ENCODE measurements at regions not wholly inside any gene's neighbourhood (a gene's known extent, or its start where the extent isn't known, plus 50 kb on each side); places are given as distances from the start of the nearest gene placed in this dataset.

- no peak for TF ChIP-seq CTCF (IDR thresholded peaks at IDR 0.05; ENCODE audit: unreplicated experiment)
- no peaks in the 10 kb centered on the region for H3K27me3 Mint-ChIP-seq (ENCODE audit: insufficient read depth, unreplicated experiment)
- H3K36me3 Mint-ChIP-seq (ENCODE audit: insufficient read depth, unreplicated experiment), result no peaks in the 10 kb centered on the region
- no peak overlapping the region for H3K27ac Mint-ChIP-seq (ENCODE audit: low read depth, unreplicated experiment)
- BruUV-seq (replicated peaks), result no TSS peak
- ChIA-PET CTCF (interaction anchor here (0.7 kb wide), 1 partner anchor 677 kb away, joined by 5 read pairs; no protein-coding TSS in a partner anchor), POLR2A (interaction anchor here (2.2 kb wide), 1 partner anchor 9 kb away, joined by 12 read pairs; no protein-coding TSS in a partner anchor)
- DNase-seq (ENCODE audit: unreplicated experiment), result no peak
- no peaks in the 10 kb centered on the region for H3K9me3 Mint-ChIP-seq (ENCODE audit: unreplicated experiment)
- peaks cover 9% of the 10 kb centered on the region for H3K4me1 Mint-ChIP-seq (ENCODE audit: insufficient read depth, unreplicated experiment)
- H3K4me3 Mint-ChIP-seq (ENCODE audit: unreplicated experiment), result no peak overlapping the region
- intact Hi-C loops (cut with micrococcal nuclease), result no loop called here
These were observed 275.8 kb upstream of the SULF2 start for GRCh38 chr20:48060841-48061720.

GRCh38 chr20:48058611-48059559 lies 273.6 kb upstream of the SULF2 start:
- no peak for DNase-seq (ENCODE audit: unreplicated experiment)
- intact Hi-C loops (cut with micrococcal nuclease), result no loop called here
- CTCF ChIA-PET, result interaction anchor here (0.6 kb wide), 2 partner anchors 973 to 1466 kb away, joined by 3 to 4 read pairs; no protein-coding TSS in a partner anchor
- no TSS peak for BruUV-seq (replicated peaks)
- Mint-ChIP-seq H3K27me3 (ENCODE audit: insufficient read depth, unreplicated experiment) (no peaks in the 10 kb centered on the region), H3K27ac (ENCODE audit: low read depth, unreplicated experiment) (no peak overlapping the region), H3K36me3 (ENCODE audit: insufficient read depth, unreplicated experiment) (no peaks in the 10 kb centered on the region), H3K9me3 (ENCODE audit: unreplicated experiment) (no peaks in the 10 kb centered on the region), H3K4me3 (ENCODE audit: unreplicated experiment) (no peak overlapping the region), H3K4me1 (ENCODE audit: insufficient read depth, unreplicated experiment) (no peaks in the 10 kb centered on the region)
- POLR2A ChIA-PET, result interaction anchor here (1.7 kb wide), 1 partner anchor 14 kb away, joined by 6 read pairs; no protein-coding TSS in a partner anchor
- no peak for TF ChIP-seq CTCF (IDR thresholded peaks at IDR 0.05; ENCODE audit: unreplicated experiment)

GRCh38 chr20:48057739-48058138 lies 272.5 kb upstream of the SULF2 start:
- no peaks in the 10 kb centered on the region for H3K27me3 Mint-ChIP-seq (ENCODE audit: insufficient read depth, unreplicated experiment)
- ChIA-PET CTCF (interaction anchor here (0.6 to 1.3 kb wide), 2 partner anchors 36 to 272 kb away, joined by 3 read pairs; no protein-coding TSS in a partner anchor), POLR2A (interaction anchor here (0.9 kb wide), 1 partner anchor 16 kb away, joined by 3 read pairs; no protein-coding TSS in a partner anchor)
- H3K27ac Mint-ChIP-seq (ENCODE audit: low read depth, unreplicated experiment), result no peak overlapping the region
- peaks cover 5% of the 10 kb centered on the region for H3K4me1 Mint-ChIP-seq (ENCODE audit: insufficient read depth, unreplicated experiment)
- H3K9me3 Mint-ChIP-seq (ENCODE audit: unreplicated experiment), result no peaks in the 10 kb centered on the region
- intact Hi-C loops (cut with micrococcal nuclease), result no loop called here
- H3K36me3 Mint-ChIP-seq (ENCODE audit: insufficient read depth, unreplicated experiment), result no peaks in the 10 kb centered on the region
- no peak for TF ChIP-seq CTCF (IDR thresholded peaks at IDR 0.05; ENCODE audit: unreplicated experiment)
- no TSS peak for BruUV-seq (replicated peaks)
- DNase-seq (ENCODE audit: unreplicated experiment), result no peak
- no peak overlapping the region for H3K4me3 Mint-ChIP-seq (ENCODE audit: unreplicated experiment)

Data from MCF 10A (cell line).